Adrenal gland (tissue), 9 donors: ENCODE measurements at regions not wholly inside any gene's neighbourhood (a gene's known extent, or its start where the extent isn't known, plus 50 kb on each side); places are given as distances from the start of the nearest gene placed in this dataset.

Experiments used
- DNase-seq, 7 donors: peaks; one replicate each; pipeline ENCODE4 v3.0.0-alpha.2; 2019 to 2020
- H3K27ac ChIP-seq, 5 donors: fragments of 200-600 bp; sonication (generic) in 4 of 5; 1 replicate in 3 of 5; 2 replicates in 2 of 5; pipeline versions ENCODE4 v1.5.1 to v1.8.0; 2016 to 2020; ENCODE audit warnings: mild to moderate bottlenecking in 1 of 5
- H3K27me3 ChIP-seq: fragments of 200-600 bp; 2 replicates; pipeline ENCODE4 v1.8.0; 2021
- H3K36me3 ChIP-seq, 2 donors: fragments of 200-600 bp; replicated peaks in 1 of 2; 1 replicate in 1 of 2; 2 replicates in 1 of 2; pipeline versions ENCODE4 v1.5.1 to v1.8.0; 2018 to 2022
- H3K4me1 ChIP-seq, 2 donors: fragments of 200-600 bp; replicated peaks in 1 of 2; 1 replicate in 1 of 2; 2 replicates in 1 of 2; pipeline versions ENCODE4 v1.5.1 to v1.8.0; 2018 to 2021
- H3K4me3 ChIP-seq, 4 donors: fragments of 200-600 bp; sonication (generic) in 3 of 4; one replicate each; pipeline ENCODE4 v1.5.1; 2016 to 2018
- H3K9me3 ChIP-seq, 3 donors: fragments of 200-600 bp; sonication (generic) in 1 of 3; replicated peaks in 1 of 3; 1 replicate in 2 of 3; 2 replicates in 1 of 3; pipeline versions ENCODE4 v1.5.1 to v1.8.0; 2016 to 2021
- CTCF ChIP-seq, 6 experiments: fragments of 450-650 bp in 4 of 6; fragments of 200-600 bp in 2 of 6; sonication (generic) in 1 of 6; IDR thresholded peaks; 1 replicate in 5 of 6; 2 replicates in 1 of 6; pipeline versions ENCODE4 v1.5.1 to v1.8.0; 2016 to 2021; ENCODE audit warnings: antibody characterized with exemption in 6 of 6, mild to moderate bottlenecking in 2 of 6, moderate library complexity in 1 of 6
- POLR2A ChIP-seq, 2 donors: fragments of 450-650 bp; IDR thresholded peaks; one replicate each; pipeline ENCODE4 v1.6.1; 2017; ENCODE audit warnings: antibody characterized with exemption in 2 of 2, mild to moderate bottlenecking in 2 of 2, moderate library complexity in 1 of 2
- WGBS, 4 donors: extraction: QIAGEN DNeasy Blood & Tissue Kit in 2 of 4; methylation state at CpG; one replicate each; pipeline versions ENCODE4 v1.1.5 to v1.1.7; 2013 to 2017; 5-methylcytosine and 5-hydroxymethylcytosine counted together
- intact Hi-C, 2 donors: fragments of 100-400 bp; cut with DNase I; formaldehyde crosslinking; loops; one replicate each; pipeline versions ENCODE4 v1.14.1 to v1.15.0; 2022 to 2023
- donor health status: healthy with polysubstance abuse.
- donor health status: Bipolar disorder and iron deficiency.
- donor health status: DM: yes; HTN: yes; CAD: no.
- donor health status: DM: no; HTN: no; CAD: no.
- donor health status: DM: no; HTN: no; CAD: no.

GRCh38 chr6:1237636-1238035, 74.3 kb upstream of the FOXQ1 start:
- Histone ChIP-seq H3K36me3 (no peaks in the 10 kb centered on the region), H3K27ac (no peak overlapping the region), H3K27me3 (no peaks in the 10 kb centered on the region), H3K4me3 (no peak overlapping the region), H3K4me1 (no peaks in the 10 kb centered on the region), H3K9me3 (no peaks in the 10 kb centered on the region)
- intact Hi-C loops = no loop called here
- DNase-seq = no peak
- WGBS, 4 donors = 84 to 86% (median 85%) methylated on average over 15 of the region's 15 CpGs
- TF ChIP-seq POLR2A (IDR thresholded peaks at IDR 0.05) (no peak), CTCF (IDR thresholded peaks at IDR 0.05) (no peak)

DNA sequence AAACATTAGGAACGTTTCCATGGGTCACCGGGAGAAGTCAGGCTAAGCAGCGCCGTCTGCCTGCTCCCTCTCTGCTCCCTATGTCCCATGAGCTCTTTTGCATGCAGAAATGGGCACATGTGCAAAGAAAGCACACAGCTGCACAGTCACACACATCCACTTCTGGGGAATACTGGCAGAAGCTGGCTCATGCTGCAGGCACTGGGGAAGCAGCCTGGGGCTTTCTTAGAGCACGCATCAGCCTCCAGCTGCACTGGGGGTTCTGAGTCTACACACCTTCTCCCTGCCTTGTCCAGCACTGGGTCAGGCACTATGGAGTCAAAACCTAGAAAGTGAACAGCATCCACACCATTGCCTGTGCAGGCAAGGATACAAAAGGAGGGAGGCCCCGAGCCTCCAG, 76.1 kb upstream of the FOXQ1 start:
- Histone ChIP-seq H3K36me3 (no peaks in the 10 kb centered on the region), H3K27me3 (no peaks in the 10 kb centered on the region), H3K27ac (no peak overlapping the region), H3K4me3 (no peak overlapping the region), H3K9me3 (no peaks in the 10 kb centered on the region), H3K4me1 (no peaks in the 10 kb centered on the region)
- no peak for DNase-seq
- TF ChIP-seq POLR2A (IDR thresholded peaks at IDR 0.05) (no peak), CTCF (IDR thresholded peaks at IDR 0.05) (no peak)
- intact Hi-C loops = no loop called here
- WGBS, 4 donors = 62 to 81% (median 76%) methylated on average over 6 of the region's 6 CpGs

- Histone ChIP-seq H3K4me3 (no peak overlapping the region), H3K4me1 (no peaks in the 10 kb centered on the region), H3K27me3 (no peaks in the 10 kb centered on the region), H3K36me3 (no peaks in the 10 kb centered on the region), H3K9me3 (no peaks in the 10 kb centered on the region), H3K27ac (no peak overlapping the region)
- 66 to 74% (median 73%) methylated on average over 11 of the region's 11 CpGs for WGBS, 4 donors
- no peak for DNase-seq
- intact Hi-C loops = no loop called here
- TF ChIP-seq POLR2A (IDR thresholded peaks at IDR 0.05) (no peak), CTCF (IDR thresholded peaks at IDR 0.05) (no peak)
Observed at GRCh38 chr6:1233924-1234323, 78.0 kb upstream of the FOXQ1 start.

- 70 to 86% (median 78%) methylated on average over 3 of the region's 3 CpGs for WGBS, 4 donors
- H3K36me3 ChIP-seq = no peaks in the 10 kb centered on the region
- H3K27me3 ChIP-seq = no peaks in the 10 kb centered on the region
- no peak for TF ChIP-seq CTCF (IDR thresholded peaks at IDR 0.05)
- TF ChIP-seq POLR2A (IDR thresholded peaks at IDR 0.05) = no peak
- intact Hi-C loops = no loop called here
- H3K4me3 ChIP-seq = no peak overlapping the region
- no peaks in the 10 kb centered on the region for H3K9me3 ChIP-seq
- DNase-seq = no peak
- H3K4me1 ChIP-seq = no peaks in the 10 kb centered on the region
- no peak overlapping the region for H3K27ac ChIP-seq
Observed at GRCh38 chr6:1232578-1232977, 79.3 kb upstream of the FOXQ1 start.
